GM19467 (cell line): ENCODE measurements at regions not wholly inside any gene's neighbourhood (a gene's known extent, or its start where the extent isn't known, plus 50 kb on each side); places are given as distances from the start of the nearest gene placed in this dataset.

Experiments used
- ATAC-seq: cut with Tn5 transposase; IDR thresholded peaks from one replicate; pipeline ENCODE4 v1.9.1; 2021; ENCODE audit warnings: mild to moderate bottlenecking, moderate library complexity; ENCODE audit not compliant: unreplicated experiment

DNA sequence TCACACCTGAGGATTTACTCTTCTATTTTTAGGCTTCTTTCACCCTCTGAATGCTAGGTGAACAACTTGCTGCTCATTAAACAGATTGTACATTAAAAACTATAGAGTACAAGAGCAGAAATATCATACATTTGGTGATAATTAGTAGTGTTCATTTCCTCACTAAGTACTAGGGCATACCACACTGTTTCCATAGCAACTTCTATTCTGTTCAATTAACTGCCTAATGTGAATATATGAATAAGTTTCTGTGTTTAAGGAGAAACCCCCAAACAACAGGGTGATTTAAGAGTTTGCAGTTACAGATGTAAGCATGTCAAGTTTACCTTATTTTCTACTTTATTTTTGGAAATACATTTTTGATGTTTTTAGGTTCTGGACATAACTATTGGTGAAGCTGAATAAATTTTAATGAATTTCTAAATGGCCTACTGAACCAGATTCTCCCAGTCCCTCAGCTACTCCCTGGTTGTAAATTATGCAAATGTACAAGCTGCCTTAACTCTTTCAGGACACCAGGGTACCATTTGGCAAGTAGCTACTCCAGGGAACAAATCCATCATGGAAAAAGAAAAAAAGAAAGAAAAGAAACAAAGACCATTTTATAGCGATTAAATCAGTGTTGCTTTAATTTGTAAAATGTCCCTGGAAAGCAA, 199.8 kb upstream of the NAV3 start:
- no peak for ATAC-seq

GRCh38 chr12:77630344-77630743, 200.3 kb upstream of the NAV3 start:
- no peak for ATAC-seq

GRCh38 chr12:77629141-77629540, 201.6 kb upstream of the NAV3 start:
- ATAC-seq: no peak

DNA sequence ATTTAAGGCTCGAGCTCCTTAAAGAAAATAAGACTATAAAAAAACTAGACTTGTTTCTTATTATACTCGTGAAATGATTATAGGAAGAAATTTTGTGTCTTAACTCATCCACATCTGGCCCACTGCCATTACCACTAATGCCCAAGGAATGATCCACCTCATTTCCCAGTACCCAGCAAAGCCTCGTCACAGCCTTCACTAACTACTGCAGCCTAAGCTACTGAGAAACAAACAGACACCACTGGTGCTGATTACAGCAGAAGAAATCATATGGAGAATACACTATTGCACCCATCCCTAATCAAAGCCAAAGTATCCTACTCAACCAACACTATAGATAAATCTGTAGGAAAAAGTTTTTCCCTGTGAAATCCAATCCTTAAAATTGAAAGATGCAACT, 205.3 kb upstream of the NAV3 start:
- no peak for ATAC-seq

- ATAC-seq: no peak
Observed at GRCh38 chr12:77619425-77619824, 211.3 kb upstream of the NAV3 start.

DNA sequence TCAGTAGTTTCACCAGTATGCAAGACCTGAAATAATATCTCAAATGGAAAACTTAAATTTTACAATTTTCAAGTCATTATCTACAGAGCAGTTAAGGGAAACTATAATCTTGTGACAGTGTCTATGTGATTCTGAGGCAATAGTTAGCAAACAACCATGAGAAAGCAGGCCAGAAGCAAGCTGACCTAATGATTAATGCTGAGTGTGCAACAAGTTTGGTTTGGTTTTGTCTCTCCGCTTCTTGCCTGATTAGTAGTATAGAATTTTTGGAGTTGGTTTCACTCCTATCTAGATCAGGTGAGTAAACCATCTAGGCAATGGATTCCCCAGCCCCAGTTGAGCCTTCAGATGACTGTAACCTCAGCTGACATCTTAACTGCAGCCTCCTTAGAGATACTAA, 212.9 kb upstream of the NAV3 start:
- no peak for ATAC-seq

GRCh38 chr12:77615332-77615731, 215.4 kb upstream of the NAV3 start:
- ATAC-seq: no peak

DNA sequence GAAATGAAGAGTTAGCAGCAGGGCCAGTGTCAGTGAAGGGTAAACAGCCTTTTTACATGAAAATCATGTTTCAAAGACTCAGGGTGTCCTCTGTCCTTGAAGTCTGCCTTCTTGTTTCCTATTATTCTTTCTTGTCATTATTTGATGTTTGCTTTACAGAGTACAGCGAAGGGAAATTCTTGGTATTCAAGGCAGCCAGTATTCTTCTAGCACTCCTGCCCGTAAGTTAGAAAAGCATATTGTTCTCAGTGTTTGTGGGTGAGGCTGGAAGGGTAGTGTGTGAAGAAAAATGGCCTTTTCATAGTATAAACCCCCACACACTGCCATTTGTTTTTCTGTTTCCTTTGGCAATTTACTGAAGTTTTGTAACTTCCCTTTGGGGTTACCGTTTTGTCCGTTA, 217.3 kb upstream of the NAV3 start:
- no peak for ATAC-seq

GRCh38 chr12:77610446-77610845, 220.2 kb upstream of the NAV3 start:
- ATAC-seq: no peak

DNA sequence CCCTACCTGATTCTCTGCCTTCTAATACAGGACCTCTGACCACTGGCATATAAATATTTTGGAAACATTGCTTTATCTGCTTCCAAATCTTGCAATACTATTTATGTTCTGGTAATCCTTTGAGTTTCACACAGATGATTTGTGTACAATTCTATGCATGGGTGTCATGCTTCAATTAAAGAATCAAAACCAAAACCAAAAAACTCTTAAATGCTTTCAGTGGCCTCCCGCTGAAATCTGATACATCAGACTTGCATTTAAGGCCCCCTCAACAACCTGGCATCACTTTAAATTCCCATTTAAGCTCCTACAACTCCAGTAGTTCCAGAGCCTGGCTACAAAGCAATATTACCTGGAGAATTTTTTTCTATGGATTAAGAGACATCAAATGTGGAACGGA, 221.7 kb upstream of the NAV3 start:
- ATAC-seq: no peak

DNA sequence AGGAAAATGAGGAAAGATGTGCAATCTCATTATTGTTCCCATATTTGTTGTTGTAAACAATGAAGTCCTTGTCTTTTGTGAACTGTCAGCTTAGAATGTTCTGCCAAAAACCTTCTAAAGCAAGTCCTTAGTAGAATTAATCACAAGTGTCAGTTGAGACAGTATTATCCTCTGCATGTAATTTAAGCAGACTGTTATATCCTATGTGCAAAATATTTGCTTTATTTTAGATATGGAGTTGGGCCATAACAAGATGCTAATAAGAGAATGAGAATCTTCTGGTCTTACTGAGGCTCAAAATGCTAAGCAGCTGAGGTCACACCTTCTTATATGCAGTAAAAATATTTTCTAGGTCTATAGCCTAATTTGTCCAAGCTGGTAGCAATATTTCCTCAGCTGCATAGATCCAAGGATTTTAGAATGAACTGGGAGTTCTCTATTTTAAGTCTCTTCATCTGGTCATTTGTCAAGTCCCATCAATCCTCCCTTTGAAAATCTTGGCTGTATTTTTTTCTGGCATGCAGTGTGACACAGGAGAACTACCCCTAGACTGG, 222.3 kb upstream of the NAV3 start:
- ATAC-seq: no peak

DNA sequence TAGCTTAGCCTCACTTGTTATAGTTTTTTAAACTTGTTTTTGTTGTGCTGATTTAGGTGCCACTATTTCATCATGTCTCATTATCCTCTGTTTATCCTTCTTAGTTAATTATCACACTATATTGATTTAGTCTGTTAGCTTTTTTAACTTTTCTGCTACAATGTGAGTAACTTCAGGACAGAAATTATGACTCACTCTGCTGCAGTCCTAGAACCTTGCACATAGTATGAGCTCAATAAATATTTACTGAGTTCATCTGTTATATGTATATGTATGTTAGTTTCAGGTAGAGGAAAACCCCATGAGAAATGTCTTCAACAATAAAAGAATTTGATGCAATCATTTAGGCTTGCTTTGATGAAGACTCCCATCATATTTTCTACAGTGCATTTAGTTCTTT, 224.3 kb upstream of the NAV3 start:
- peak; percentile 45 for ATAC-seq

- ATAC-seq: no peak
Observed at GRCh38 chr12:77603946-77604345, 226.7 kb upstream of the NAV3 start.

DNA sequence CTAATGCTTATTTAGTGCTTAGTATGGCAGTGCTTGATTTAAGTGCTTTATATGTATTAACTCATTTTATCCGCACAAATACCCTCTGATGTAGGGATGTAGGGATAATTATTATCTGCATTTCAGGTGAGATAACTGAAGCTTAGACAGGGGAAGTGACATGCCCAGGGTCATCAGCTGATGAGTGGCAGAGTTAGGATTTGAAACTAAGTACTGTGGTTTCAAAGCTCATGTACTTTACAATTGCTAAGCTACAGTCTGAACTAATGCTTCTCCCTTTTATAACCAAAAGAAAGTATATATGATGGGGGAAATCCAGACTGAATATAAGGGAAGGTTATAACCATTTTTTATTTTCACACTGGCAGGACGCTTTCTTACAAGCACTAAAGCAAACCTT, 229.6 kb upstream of the NAV3 start:
- ATAC-seq: peak; percentile 39

DNA sequence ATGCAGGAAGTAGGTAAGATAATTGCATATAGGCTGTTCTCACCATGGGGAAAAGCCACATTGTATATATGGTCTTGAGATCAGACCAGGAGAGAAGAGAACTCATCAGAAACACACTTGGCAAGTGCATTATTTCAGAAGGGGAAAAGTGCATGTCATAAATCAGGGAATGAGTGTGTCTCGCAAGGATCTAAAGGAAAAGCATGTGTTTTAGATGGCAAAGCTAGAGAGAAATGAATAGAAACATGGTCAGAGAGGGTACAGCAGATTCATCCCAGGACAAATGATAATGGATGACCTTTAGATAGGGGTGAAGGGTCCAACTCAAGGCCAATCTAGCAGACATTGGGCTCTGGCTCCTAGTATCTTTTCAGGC, 230.2 kb upstream of the NAV3 start:
- no peak for ATAC-seq

- ATAC-seq: peak; percentile 80
Observed at GRCh38 chr12:77599782-77600467, 230.8 kb upstream of the NAV3 start.

DNA sequence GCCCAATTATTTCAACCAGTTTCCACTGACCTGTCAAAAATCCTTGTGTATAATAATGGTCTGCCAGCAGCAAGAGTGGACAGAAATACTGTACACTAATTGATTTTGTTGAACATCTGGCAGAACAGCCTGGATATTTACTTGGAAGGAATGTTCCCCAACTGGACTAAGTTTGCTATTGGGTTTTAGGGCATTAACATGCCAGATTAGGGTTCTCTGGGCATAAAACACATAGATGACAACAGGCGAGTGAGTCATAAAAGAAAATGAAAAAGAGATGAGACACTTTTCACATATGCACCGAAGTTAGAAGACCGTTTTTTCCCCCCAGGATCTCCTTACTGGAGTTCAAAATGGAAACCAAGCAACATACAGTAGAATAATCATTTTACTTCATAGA, 236.3 kb upstream of the NAV3 start:
- no peak for ATAC-seq

- ATAC-seq: no peak
Observed at GRCh38 chr12:77592836-77593235, 237.9 kb upstream of the NAV3 start.

DNA sequence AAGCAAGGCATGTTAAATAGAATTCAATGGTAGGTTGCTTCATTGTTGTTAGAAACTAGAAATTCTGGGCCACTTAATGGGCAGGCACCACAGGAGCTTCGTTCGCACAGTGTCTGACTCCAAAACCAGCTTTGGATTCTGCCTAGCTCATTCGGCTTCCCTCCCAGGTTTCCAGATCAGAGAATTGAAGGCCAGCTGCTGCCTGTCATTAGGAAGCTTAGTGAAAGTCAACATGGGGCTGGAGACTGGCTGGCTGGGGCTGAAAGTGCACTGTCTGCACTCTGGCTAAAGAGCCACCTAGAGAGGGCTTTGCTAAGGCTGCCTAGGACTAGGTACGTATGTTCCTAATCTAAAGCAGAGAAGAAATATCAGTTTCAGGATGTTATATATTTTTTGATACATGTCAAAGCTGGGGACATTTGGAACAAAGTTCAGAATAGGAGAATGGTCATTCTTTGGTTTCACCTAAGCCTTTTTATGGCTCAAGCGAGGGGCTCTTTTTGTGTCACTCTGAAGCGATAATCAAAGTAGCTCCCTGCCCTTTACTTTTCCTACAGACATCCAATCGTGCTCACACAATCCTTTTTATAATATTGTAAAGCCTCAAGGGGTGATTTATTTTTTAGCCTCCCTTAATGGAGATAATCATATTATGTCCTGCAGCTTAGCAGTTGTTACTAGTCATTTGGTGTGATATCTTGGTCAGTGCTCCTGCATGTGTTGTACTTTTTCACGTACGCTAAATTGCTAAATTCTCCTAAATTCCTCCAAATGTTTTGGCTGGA, 238.5 kb upstream of the NAV3 start:
- no peak for ATAC-seq

DNA sequence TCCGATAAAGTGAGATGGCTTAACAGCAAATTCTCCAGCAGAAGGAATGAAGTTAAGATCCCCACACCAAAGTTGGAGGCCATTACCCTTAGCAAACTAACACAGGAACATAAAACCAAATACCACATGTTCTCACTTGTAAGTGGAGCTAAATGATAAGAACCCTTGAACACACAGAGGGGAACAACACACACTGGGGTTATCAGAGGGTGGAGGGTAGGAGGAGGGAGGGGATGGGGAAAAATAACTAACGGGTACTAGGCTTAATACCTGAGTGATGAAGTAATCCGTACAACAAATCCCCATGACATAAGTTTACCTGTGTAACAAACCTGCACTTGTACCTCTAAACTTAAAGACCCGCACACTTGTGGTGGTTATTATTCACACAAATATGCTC, 240.4 kb upstream of the NAV3 start:
- ATAC-seq: no peak

DNA sequence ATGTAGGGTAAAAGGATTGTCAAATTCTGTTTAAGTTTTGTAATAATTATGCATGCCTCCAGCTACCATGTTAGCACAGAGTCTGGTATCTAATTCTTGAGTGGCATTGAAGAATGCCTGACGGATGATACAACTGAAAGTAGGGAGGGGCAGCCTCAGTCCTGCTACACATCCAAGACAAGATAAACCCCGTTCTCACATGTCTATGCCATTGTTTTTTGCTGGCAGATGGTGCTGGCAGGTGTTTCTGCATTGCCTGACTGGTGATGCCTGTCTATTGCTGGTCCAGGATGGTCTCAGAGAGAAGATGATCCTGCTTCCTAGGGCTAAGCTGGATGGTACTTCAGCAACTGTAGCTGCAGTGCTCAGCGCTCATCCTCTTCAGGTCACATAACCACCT, 245.8 kb upstream of the NAV3 start:
- ATAC-seq: no peak
